ENCODE measurements at regions not wholly inside any gene's neighbourhood (a gene's known extent, or its start where the extent isn't known, plus 50 kb on each side); places are given as distances from the start of the nearest gene placed in this dataset.

DNA sequence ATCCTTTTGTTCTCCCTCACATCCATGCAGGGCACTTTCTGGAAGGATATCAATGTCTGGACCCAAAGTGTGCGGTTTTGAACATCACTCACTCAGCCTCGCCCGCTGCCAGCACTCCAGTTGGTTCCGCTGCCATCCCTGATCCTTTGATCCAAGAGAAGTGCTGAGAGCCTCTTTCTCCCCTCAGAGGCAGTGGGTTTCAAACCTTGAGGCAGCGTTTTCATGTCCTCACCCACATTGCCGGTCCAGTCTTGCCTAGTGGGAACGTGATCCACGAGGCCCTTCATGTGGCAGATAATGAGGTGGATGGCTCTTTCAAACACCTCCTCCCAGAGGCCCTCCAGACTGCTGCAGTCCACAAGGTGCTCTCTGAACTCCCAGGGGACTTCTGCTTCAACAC lies 122.2 kb downstream of the ACTL8 start:
- no peak for DNase-seq (ENCODE audit: low spot score)

DNA sequence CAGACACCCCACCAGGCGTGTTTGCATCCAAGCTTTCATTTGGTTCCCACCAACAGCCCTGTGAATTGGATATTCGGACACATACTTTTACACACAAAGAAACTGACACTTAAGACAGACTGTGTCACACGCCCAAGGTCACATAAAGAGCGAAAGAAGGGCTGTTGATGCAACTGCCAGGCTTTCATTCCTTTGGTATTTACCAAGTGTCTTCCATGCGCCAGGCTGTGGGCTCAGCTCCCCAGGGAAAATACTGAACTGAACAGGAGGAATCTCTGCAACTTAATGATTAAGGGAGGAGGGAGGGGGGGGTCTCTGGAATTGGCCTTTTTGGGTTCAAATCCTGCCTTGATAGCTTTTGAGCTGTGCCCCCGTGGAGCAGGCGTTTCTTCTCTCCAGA lies 122.8 kb downstream of the ACTL8 start:
- DNase-seq (ENCODE audit: low spot score) = no peak

DNA sequence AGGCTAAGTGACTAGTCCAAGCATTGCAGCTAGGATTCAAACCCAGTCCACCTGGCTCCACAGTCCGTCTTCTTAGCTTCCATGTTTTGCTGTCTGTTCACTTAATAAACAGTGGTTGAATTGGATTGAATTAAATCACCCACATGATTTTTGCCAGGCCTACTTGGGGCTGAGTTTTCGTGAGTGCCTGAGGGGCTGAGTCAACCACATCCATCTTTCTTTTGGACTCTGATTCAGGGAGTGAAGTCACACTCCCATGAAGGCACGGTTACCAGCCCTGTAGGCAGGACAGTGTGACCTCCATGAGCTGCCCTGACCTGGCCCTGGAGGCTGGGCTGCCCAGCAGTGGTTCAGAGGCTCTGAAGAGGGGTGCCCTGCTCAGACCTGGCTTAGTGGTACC lies 123.7 kb downstream of the ACTL8 start:
- DNase-seq (ENCODE audit: low spot score) = peak; percentile 82

DNA sequence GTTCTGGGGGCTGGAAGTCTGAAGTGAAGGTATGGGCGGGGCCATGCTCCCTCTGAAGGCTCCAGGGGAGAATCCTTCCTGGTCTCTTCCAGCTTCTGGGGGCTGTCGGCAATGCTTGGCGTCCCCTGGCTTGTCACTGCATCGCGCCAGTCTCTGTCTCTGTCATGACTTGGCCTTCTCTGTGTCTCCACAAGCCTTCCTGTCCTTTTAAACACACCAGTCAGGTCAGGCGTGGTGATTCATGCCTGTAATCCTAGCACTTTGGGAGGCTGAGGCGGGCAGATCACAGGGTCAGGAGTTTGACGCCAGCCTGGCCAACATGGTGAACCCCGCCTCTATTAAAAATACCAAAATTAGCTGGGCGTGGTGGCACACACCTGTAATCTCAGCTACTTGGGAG lies 125.3 kb downstream of the ACTL8 start:
- no peak for DNase-seq (ENCODE audit: low spot score)

DNA sequence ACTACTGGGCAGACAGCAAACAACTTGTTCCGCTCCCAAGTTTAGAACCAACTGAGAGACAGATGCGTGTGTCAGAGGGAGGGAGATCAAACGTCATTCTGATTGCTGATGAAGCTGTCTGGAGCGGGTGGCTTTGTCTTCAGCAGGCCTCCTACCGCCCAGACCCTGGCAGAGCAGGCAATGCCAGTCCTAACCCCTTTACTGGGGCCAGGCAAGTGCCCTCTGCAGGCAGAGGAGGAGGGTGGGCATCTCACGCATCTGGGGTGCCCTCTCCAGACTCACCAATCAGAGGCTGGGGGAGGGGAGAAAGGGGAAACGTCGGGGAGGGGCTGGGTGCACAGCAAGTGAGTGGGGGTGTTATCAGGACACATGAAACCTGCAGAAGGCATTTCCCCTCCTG lies 126.6 kb downstream of the ACTL8 start:
- DNase-seq (ENCODE audit: low spot score) = no peak

DNA sequence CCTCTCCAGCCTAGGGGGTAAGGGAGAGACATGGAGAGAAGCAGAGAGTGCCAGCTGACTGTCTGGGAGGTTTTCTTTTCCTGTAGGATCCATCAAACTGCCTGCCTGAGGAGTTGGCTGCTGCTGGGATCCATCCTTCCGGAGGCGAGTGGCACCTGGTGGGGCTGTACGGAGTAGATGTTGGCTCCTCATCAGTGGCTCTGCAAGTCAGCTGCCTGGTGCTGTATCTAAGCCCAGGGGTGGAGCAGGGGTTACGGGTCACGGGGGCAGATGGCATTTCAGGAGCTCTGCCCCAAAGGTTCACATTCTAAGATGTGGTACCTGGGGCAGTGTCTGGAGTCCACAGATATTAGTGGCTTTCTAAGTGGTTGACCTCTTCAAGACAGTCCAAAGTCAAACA lies 128.0 kb downstream of the ACTL8 start:
- no peak for DNase-seq (ENCODE audit: low spot score)

DNA sequence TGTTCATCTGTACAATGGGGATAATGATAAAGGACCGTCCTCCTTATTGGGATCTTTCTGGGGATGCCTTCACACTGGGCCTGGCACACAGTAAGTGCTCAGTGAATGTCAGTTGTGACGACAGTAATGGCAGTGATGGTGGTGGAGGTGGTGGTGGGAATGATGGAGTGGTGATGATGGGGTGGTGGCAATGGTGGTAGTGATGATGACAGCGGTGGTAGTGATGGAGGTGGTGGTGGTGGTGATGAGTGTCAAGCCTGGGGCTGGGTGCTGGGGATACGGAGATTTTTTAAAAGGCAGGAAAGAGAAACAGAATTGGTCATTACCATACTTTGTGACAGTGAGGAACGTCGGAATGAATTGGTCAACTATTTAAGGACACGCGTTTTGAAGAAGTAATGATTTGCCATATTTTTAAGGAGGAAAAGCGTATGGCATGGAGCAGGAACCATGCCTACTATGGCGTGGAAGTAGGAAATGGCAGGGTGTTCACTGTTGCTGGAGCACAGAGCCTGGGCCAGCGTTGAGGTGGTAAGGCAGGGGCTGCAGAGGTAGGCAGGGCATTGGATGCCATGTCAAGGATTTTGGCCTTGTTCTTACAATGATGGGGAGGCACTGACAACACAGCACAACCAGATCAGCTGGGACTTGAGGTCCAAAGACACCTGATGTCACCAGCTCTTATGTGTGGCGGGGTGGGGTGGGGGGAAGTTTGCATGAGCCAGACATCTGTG lies 128.7 kb downstream of the ACTL8 start:
- no peak for DNase-seq (ENCODE audit: low spot score)

DNA sequence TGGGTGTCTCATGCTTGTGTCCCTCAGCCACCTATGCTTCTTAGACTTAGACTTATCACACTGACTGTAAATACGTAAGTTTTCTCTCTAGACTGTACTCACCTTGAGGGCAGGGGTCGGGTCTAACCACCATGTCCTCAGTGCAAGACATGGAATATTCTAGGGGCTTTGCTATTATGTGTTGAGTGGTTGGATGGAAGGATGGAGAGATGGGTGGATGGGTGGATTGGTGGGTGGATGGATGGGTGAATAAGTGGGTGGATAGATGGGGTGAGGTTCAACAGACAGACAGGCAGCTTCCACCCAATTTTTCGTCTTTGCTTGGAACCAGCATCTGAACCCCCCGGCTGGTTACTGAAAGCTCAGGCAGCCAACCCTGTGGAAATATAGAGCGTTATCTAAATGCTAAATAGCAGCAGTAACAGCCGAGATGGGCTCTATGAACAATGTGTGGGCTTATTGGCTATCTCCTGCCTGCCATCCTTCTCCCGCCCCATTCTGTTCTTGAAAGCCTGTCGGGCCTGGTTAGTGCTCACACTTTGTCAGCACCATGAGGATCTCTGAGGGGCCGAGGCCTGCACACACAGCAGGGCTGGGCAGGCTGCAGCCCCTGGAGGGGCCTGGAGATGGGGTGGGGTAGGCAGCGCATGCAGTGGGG lies 130.7 kb downstream of the ACTL8 start:
- no peak for DNase-seq (ENCODE audit: low spot score)

DNA sequence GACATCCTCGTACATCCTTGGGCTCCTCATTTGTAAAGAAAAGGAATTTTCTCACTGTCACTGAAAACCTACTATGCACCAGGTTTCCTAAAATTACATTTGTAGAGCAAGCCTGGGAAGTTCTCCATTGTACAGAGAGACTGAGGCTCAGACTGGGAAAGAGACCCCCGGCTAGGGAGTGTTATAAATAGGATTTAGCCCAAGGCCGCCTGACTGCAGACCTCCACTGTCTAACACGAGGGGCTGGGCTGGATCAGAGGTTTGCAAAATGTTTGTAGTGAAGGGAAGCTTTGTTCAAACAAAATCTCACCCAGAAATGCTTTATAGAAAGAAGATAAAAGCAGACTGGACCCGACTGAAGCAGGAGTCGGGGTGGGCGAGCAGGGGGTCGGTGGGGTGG lies 131.3 kb downstream of the ACTL8 start:
- DNase-seq (ENCODE audit: low spot score) = no peak

DNA sequence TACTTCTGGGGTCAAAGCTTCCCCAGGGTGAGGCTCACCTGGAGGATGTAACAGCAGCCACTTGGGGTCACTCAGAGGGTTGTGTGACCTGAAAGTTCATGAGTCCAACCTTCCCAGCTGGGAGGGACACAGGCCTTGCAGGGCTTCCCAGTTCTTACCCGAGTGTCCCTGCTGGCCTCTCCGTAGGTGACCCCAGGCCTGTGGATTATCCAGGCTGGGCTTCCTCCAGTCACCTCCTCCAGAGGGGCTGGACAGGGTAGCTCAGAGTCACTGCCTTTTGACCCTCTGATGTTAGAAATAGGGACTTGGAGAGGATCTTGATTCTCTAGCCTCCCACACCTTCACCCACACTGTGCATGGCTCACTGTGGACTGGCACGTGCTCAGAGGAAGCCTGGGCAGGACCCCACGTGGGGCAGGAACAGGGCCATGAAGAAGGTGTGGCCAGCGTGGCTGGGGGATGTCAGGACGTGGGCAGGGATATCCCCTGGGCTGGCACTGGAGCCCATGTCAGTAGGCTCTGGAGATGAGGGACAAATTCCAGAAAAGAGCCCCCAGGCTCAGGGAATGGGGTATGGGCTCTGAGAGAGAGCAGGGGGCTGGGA lies 131.8 kb downstream of the ACTL8 start:
- DNase-seq (ENCODE audit: low spot score) = no peak

DNA sequence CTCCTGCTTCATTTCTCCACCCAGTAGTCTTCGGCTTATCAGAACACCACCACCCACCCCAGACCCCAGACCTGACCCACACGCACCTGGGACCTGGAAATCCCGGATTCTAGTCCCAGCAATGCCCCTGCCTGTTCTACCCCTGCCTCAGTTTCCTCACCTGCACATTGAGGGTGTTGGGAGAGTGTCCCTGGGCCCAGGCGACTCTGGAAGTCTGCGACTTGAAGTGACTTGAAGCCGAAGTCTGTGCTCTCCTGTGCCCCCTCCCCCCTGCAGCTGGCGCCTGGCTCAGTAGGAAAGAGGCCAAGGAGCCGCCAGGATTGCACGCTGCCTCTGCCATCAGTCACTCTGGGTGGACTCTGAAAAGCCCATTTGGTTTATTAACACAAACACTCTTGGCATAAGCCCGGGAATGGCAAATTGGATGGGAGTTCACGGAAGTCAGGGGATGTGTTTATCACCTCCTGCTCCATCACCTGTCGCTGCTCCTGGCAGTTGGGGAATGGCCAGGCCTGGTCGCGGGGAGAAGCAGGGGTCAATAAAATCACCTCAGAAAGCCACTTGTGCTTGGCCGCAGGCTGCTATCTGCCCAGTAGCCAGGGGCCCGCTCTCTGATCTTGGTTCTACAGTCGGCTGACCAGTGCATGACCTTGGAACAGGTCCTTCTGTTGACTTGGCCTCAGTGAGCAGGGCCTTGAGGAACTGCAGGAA lies 132.7 kb downstream of the ACTL8 start:
- DNase-seq (ENCODE audit: low spot score) = no peak

DNA sequence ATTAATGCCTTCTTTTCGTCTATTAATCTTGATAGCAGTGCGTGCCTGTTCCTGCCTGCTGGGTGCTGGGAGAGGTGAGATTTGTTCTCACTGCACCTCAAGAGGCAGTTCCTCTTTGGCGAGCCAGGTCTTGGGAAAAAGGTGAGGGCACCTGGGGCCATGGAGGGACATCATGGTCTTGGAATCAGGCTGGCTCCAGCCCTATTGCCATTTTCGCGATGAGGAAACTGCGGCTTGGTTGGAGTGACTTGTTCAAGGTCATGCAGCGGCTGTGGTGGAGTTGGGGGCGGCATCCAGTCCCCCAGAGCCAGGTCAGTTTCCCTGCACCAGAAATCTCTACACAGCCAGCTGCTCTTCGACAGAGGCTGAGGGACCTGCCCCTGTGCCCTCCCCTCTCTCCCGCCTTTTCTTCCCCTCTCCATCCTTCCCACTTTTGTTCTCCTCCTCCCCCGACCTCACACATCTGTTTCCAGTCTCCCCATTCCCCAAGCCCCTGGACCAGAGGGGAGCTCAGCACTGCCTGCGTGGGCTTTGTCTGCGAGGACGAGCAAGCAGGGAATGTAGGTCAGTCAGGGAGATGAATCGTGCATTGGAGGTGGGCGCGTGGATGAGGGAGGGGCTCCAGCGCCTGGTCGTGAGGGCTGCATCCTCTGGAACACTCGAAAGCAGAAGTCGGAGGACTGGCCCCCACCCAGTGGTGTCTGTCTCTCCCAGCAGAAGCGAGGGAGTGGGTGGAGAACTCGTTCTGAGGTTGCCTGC lies 135.1 kb downstream of the ACTL8 start:
- no peak for DNase-seq (ENCODE audit: low spot score)

DNA sequence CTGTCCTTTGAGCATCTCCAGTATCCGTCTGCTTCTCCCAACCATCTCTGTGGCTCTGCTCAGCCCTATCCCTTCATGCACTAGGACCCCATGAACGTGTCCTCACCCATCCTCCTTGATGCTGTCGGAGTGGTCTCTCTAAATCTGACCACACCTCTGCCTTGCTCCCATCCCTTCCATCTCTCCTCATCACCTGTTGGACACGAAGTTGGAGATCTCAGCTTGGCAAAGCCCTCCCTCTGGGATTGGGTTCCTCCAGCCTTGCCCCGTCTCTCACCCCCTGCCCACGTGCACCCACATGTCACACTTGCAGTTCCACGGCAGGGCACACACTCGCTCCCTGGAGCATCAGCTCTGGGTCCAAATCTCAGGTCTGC lies 135.7 kb downstream of the ACTL8 start:
- no peak for DNase-seq (ENCODE audit: low spot score)

DNA sequence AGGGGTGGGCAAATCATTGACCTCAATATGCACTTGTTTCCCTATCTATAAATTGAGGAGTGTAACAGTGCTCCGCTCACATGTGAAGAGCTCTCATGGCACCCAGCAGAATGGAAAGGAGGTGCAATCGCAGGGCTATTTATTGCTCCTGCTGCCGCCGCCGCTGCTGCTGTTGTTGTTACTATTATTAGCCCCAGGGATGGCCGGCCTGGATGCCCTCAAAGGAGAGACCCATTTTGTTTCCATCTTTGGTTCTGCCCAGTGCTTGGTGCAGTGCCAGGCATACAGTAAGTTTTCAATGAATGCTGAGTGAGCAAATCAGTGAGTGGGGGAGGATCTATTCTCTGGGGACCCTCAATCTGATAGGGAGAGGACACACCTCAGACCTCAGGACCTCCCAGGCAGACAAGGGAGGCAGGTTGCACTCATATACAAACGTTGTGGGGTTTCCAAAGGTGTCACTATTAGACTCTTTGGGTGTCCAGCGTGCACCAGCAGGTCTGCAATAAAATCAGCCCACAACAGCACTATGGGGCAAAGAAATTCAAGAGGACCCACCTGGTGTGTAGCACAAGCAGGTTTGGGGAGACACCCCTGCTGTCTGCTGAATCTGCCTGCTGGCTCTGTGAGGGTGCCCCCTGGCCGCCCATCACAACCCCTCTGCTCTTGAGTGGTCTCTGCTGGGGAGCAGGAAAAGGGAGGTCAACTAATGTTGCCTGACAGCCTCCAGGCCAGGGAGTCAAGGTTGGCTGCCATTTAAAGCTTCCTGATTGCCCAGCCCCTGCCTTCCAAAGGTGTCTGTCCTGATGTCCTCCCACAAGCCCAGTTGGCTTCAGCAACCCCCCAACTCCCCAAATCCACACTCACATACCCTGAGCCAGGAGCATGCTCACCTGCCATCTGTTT lies 136.3 kb downstream of the ACTL8 start:
- DNase-seq (ENCODE audit: low spot score) = no peak

DNA sequence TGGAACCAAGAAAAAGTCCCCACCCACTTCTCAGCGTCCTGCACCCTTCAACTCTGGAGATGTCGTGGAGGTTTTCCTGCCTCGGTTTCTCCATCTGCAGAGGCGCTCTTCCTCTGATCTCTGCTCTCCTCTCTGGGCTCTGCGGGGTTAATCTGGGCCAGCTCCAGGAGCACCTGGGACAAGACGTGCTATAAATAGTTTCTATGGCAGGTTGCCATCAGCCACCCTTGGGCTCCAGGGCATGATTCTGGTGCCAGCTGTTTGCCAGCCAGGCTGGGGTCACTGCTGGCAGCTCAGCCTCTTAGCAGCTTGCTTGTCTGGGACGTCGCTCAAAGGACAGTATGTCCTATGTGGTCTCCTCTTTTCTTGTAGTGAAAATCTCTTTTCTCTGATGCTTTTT lies 137.1 kb downstream of the ACTL8 start:
- DNase-seq (ENCODE audit: low spot score) = no peak

DNA sequence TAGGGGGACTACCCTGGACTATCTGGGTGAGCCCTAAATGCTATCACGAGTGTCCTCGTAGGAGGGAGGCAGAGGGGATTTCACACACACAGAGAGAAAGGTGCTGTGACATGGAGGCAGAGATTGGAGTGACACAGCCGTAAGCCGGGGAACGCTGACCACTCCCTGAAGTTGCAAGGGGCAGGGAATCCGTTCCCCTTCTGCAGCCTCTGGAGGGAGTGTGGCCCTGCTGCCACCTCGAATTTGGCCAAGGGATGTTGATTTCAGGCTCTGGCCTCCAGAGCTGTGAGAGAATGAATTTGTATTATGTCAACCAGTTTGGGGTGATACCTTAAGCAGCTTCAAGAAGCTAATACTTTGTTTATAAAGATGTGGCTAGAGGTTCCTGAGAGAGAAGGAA lies 137.7 kb downstream of the ACTL8 start:
- DNase-seq (ENCODE audit: low spot score) = no peak

DNA sequence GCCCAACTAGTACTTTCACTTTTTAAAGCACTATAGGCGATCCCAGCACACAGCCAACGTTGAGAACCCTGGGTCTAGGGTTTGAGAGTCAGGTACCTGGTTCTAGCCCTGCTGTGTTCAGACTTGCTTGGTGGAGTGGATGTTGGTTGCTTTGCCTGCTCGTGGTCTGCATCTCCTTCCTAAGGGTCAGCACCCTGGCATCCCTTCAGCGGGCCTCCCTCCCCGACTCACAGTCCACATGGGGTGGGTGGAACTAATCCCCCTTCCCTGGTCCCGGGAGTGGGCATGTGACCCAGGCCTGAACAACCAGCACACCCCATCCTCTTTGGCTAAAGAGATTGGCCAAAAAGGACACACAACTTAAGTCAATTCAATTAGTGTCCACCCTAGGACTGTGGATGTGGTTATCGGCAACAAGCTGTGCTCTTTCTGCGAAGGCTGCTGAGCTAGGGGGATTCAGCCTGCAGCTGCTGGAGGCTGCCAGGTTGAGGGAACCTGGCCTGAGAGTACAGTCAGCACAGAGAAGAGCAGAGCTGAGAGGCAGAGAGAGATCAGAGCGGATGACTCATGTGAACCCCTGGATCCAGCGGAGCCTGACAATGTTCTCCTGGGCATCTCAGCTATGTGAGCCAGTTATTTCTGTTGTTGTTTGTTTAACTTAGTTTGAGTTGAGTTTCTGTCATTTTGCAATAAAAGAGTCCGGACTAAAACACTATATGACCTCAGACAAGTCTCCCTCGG lies 138.9 kb downstream of the ACTL8 start:
- peak; percentile 62 for DNase-seq (ENCODE audit: low spot score)

DNA sequence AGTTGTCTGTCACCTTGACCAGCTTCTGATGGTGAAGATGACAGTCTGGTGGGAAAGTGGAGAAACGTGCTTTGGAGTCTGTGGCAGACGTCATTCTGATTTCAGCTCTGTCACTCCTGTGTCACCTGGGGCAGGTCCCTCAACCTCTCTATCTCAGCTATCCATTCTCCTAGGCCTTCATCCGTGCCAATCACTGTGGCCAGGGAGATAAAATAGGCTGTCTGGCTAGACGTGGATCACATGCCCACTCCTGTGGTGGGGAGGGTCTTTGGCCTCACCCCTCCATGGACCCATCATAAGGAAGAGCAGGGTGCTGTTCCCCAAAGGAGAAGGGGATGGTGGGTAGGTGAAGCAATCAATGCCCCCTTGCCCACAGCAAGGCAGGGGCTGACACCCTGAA lies 140.3 kb downstream of the ACTL8 start:
- no peak for DNase-seq (ENCODE audit: low spot score)

DNA sequence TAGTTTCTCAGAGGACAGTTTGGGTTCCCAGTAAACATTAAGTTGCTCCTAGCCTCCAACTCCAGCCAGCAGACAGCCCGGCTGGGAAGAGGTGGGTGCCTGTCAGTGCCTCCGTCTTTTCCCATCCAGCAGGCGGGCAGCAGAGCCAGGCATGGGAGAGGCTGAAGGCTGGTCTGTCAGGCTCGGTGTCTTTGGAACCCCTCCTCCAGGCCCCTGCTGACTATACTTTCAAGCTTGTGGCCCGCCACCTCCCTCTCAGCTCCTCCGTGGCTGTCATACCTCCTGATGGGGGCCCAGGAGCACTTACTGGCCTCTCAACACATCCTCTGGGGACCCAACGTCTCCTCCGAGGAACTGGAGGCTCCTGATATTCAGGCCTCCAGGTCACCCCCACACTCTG lies 140.9 kb downstream of the ACTL8 start:
- no peak for DNase-seq (ENCODE audit: low spot score)

DNA sequence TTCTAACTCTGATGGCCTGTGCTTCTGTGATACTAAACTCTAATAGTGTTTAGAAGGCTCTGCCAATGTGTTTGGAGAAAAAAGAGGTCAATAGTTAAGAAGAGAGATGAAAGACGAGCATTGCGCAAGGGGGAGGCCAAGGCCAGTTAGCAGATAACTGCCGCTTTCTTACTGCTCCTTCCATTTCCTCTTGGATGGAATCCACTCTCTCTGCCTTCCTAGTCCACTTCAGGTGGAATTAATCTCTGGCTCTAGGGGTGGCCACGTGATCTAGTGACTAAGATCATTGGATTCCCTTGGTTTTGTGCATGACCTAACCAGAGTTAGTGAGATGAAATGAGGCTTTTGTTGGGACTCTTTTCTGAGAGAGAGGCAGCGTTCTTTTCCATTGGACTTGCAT lies 148.3 kb downstream of the ACTL8 start:
- DNase-seq (ENCODE audit: low spot score) = peak; percentile 70

DNA sequence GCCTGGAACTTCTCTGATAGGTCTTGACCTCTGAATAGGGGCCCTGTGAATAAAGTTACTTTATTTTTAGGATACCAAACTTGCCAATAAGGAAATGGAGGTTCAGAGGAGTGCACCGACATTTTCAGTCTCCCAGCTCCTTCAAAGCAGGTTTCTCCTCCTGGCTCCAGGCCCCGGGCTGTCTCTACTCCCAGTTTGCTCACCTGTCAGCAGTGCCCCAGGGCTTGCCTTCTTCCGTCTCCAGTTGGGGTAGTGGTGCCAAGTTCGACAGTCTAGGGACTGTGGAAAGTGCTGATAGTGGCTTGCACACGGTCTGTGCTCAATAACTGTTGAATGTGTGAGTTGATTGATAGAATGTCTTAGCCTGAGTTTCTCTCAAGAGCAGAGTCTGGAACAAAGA lies 149.2 kb downstream of the ACTL8 start:
- no peak for DNase-seq (ENCODE audit: low spot score)
